HCEC 1CT (cell line): ENCODE measurements at regions not wholly inside any gene's neighbourhood (a gene's known extent, or its start where the extent isn't known, plus 50 kb on each side); places are given as distances from the start of the nearest gene placed in this dataset.

Experiments used
- DNase-seq: peaks from one replicate; pipeline ENCODE4 v3.0.0-alpha.2; 2017

GRCh38 chr9:23887781-23888180 lies 61.7 kb upstream of the ELAVL2 start:
- DNase-seq = no peak
